ENCODE measurements at regions not wholly inside any gene's neighbourhood (a gene's known extent, or its start where the extent isn't known, plus 50 kb on each side); places are given as distances from the start of the nearest gene placed in this dataset.
A peak's percentile ranks its signal among the peaks of the same experiment; 100 is the strongest.

- Mint-ChIP-seq H3K4me1 (peaks cover 22 to 26% of the 10 kb centered on the region in 2 donors), H3K36me3 (no peaks in the 10 kb centered on the region), H3K4me3 (no peak overlapping the region), H3K27ac (no peak overlapping the region), H3K27me3 (ENCODE audit: low read depth in 2 of 2) (peaks cover 7 to 18% of the 10 kb centered on the region in 2 donors), H3K9me3 (peaks cover 0 to 4% of the 10 kb centered on the region in 2 donors)
- intact Hi-C loops (cut with micrococcal nuclease): no loop called here
- DNase-seq (no peak), ATAC-seq (no peak)
- Histone ChIP-seq H3K27ac (ENCODE audit: low read length) (no peak overlapping the region), H3K27me3 (ENCODE audit: control insufficient read depth, insufficient read depth, low read length) (no peaks in the 10 kb centered on the region), H3K4me1 (ENCODE audit: control insufficient read depth, insufficient read depth, low read length) (peaks cover 20% of the 10 kb centered on the region), H3K36me3 (ENCODE audit: control insufficient read depth, insufficient read depth, low read length) (no peaks in the 10 kb centered on the region), H3K9me3 (ENCODE audit: control insufficient read depth, insufficient read depth, low read length) (no peaks in the 10 kb centered on the region), H3K4me3 (ENCODE audit: low read length) (no peak overlapping the region)
- 38% methylated on average over 13 of the region's 13 CpGs for WGBS (ENCODE audit: insufficient coverage)
- no peak for TF ChIP-seq CTCF (IDR thresholded peaks at IDR 0.05)
Measured at GRCh38 chr6:170081556-170081955, 209.3 kb downstream of the DLL1 start.

- Histone ChIP-seq H3K27ac (ENCODE audit: low read length) (no peak overlapping the region), H3K4me1 (ENCODE audit: control insufficient read depth, insufficient read depth, low read length) (peaks cover 18% of the 10 kb centered on the region), H3K36me3 (ENCODE audit: control insufficient read depth, insufficient read depth, low read length) (no peaks in the 10 kb centered on the region), H3K4me3 (ENCODE audit: low read length) (no peak overlapping the region), H3K27me3 (ENCODE audit: control insufficient read depth, insufficient read depth, low read length) (no peaks in the 10 kb centered on the region), H3K9me3 (ENCODE audit: control insufficient read depth, insufficient read depth, low read length) (no peaks in the 10 kb centered on the region)
- H3K4me1 Mint-ChIP-seq: peaks cover 16 to 19% of the 10 kb centered on the region in 2 donors
- intact Hi-C loops (cut with micrococcal nuclease): no loop called here
- peaks cover 0 to 4% of the 10 kb centered on the region in 2 donors for H3K9me3 Mint-ChIP-seq
- DNase-seq (peak in 1 of 2 donors; percentile 14), ATAC-seq (no peak)
- 90% methylated on average over 25 of the region's 26 CpGs for WGBS (ENCODE audit: insufficient coverage)
- H3K4me3 Mint-ChIP-seq: no peak overlapping the region
- no peaks in the 10 kb centered on the region for H3K36me3 Mint-ChIP-seq
- no peak for TF ChIP-seq CTCF (IDR thresholded peaks at IDR 0.05)
- peaks cover 7 to 18% of the 10 kb centered on the region in 2 donors for H3K27me3 Mint-ChIP-seq (ENCODE audit: low read depth in 2 of 2)
- no peak overlapping the region for H3K27ac Mint-ChIP-seq
Measured at GRCh38 chr6:170080828-170081371, 210.0 kb downstream of the DLL1 start.

DNA sequence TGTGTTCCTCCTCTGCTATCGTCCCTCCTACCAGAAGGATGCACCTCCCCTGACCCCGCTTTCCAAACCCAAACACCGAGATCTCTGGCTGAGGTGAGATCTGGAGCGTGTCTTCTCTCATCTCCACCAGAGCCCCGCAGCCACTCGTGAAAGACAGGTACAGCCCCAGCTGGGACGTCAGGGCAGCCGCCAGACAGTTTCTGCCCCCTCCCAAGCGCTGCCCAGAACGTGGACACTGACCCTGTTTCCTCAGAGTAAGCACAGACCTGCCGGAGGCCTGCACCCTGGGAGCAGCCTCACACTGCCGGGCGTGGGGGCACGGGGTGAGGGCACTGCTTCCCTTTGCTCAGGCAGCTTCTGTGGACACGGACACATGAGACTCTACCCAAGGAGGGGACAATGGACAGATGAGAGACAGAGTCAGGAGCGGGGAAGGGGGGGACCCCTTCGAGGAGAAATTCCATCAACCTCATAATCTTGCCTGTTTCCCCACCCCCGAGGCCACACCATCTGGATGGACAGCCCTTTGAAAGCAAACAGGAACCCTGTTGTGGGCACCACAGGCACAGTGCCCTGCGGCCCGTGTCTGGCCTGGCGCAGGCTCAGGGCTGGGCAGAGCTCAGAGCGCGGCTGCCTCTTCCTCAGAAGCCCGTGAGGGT lies 210.6 kb downstream of the DLL1 start:
- Mint-ChIP-seq H3K4me1 (peaks cover 11 to 18% of the 10 kb centered on the region in 2 donors), H3K9me3 (peaks cover 0 to 4% of the 10 kb centered on the region in 2 donors), H3K36me3 (no peaks in the 10 kb centered on the region), H3K27me3 (ENCODE audit: low read depth in 2 of 2) (peaks cover 7 to 18% of the 10 kb centered on the region in 2 donors), H3K4me3 (no peak overlapping the region), H3K27ac (no peak overlapping the region)
- TF ChIP-seq CTCF (IDR thresholded peaks at IDR 0.05): no peak
- no peak overlapping the region for H3K4me3 ChIP-seq (ENCODE audit: low read length)
- WGBS (ENCODE audit: insufficient coverage): 88% methylated on average over 24 of the region's 24 CpGs
- ATAC-seq: no peak
- intact Hi-C loops (cut with micrococcal nuclease): no loop called here
- H3K27ac ChIP-seq (ENCODE audit: low read length): no peak overlapping the region
- no peaks in the 10 kb centered on the region for H3K9me3 ChIP-seq (ENCODE audit: control insufficient read depth, insufficient read depth, low read length)
- peak in 1 of 2 donors; percentile 11 for DNase-seq
- H3K36me3 ChIP-seq (ENCODE audit: control insufficient read depth, insufficient read depth, low read length): no peaks in the 10 kb centered on the region
- H3K4me1 ChIP-seq (ENCODE audit: control insufficient read depth, insufficient read depth, low read length): peaks cover 18% of the 10 kb centered on the region
- H3K27me3 ChIP-seq (ENCODE audit: control insufficient read depth, insufficient read depth, low read length): no peaks in the 10 kb centered on the region

Data from natural killer cell (primary cell).